ENCODE measurements at regions not wholly inside any gene's neighbourhood (a gene's known extent, or its start where the extent isn't known, plus 50 kb on each side); places are given as distances from the start of the nearest gene placed in this dataset.
A peak's percentile ranks its signal among the peaks of the same experiment; 100 is the strongest.

GRCh38 chr17:5800131-5800530 is 215.8 kb upstream of the NLRP1 start:
- H3K4me3 Mint-ChIP-seq = peak overlapping the region in 1 of 2 experiments; percentile 25; a peak in 2 of 5 replicates
- H3K9ac ChIP-seq (ENCODE audit: extremely low read depth, insufficient read length, low read length) = no peak overlapping the region
- H2BK15ac ChIP-seq (ENCODE audit: low read depth, low read length) = no peak overlapping the region
- H4K8ac ChIP-seq (replicated peaks; ENCODE audit: insufficient read length, low read depth, low read length) = no peak overlapping the region
- H2AK5ac ChIP-seq (ENCODE audit: insufficient read length, low read length) = no peak overlapping the region
- no peak for TF ChIP-seq CTCF (conservative IDR thresholded peaks at IDR 0.05)
- peaks cover 43 to 46% of the 10 kb centered on the region in 2 experiments for H3K4me1 Mint-ChIP-seq
- H3K4me1 ChIP-seq (ENCODE audit: insufficient read depth, low read length) = peaks cover 10% of the 10 kb centered on the region; the same call in 1 of the 2 replicates
- no peak overlapping the region for H3K4me2 ChIP-seq (ENCODE audit: insufficient read depth, insufficient read length, low read length)
- H3K23me2 ChIP-seq (ENCODE audit: insufficient read length, low read depth, low read length, poor library complexity, severe bottlenecking) = no peaks in the 10 kb centered on the region
- WGBS (ENCODE audit: extremely low coverage, insufficient read length, low lambda C conversion rate) = no CpG with 5 or more reads among the region's 9 CpGs
- peaks cover 24% of the 10 kb centered on the region for H3K27me3 Mint-ChIP-seq (ENCODE audit: low read depth)
- peak overlapping the region in 1 of 3 experiments; percentile 84; a peak in 2 of 7 replicates for H3K27ac Mint-ChIP-seq
- H3K9me3 Mint-ChIP-seq = peaks cover 0 to 7% of the 10 kb centered on the region in 2 experiments; a peak in 4 of 5 replicates
- H3K27me3 ChIP-seq (ENCODE audit: insufficient read depth, low read length) = no peaks in the 10 kb centered on the region
- H3K18ac ChIP-seq (ENCODE audit: insufficient read length, low read depth, low read length) = no peak overlapping the region
- no peak overlapping the region for H3K27ac ChIP-seq (ENCODE audit: insufficient read length, low read depth, low read length)
- peaks cover 0 to 2% (median 0%) of the 10 kb centered on the region in 3 experiments; a peak in 2 of 7 replicates for H3K36me3 Mint-ChIP-seq (ENCODE audit: insufficient read depth in 1 of 3, low read depth in 3 of 3)
- H3K14ac ChIP-seq (ENCODE audit: insufficient read depth, low read length) = no peak overlapping the region
- no peak overlapping the region for H3K23ac ChIP-seq (ENCODE audit: insufficient read length, low read depth, low read length)
- DNase-seq = no peak
- H3K4ac ChIP-seq (ENCODE audit: low read depth, low read length) = no peak overlapping the region
- H4K20me1 ChIP-seq (ENCODE audit: control insufficient read depth, insufficient read depth, insufficient read length) = no peaks in the 10 kb centered on the region
- H3T11ph ChIP-seq (ENCODE audit: low read length) = no peak overlapping the region
- no peak overlapping the region for H3K56ac ChIP-seq (ENCODE audit: insufficient read length, low read depth, low read length)
- H4K91ac ChIP-seq (ENCODE audit: insufficient read length, low read depth, low read length) = no peak overlapping the region
- no peaks in the 10 kb centered on the region for H3K79me1 ChIP-seq (ENCODE audit: insufficient read depth, low read depth, low read length, poor library complexity, severe bottlenecking)
- H2AFZ ChIP-seq (ENCODE audit: low read length) = no peak overlapping the region
- H2BK120ac ChIP-seq (ENCODE audit: low read depth, low read length, poor library complexity, severe bottlenecking) = no peak overlapping the region
- H3K79me2 ChIP-seq (ENCODE audit: insufficient read depth, low read length) = no peaks in the 10 kb centered on the region
- no peak overlapping the region for H2BK12ac ChIP-seq (ENCODE audit: insufficient read length, low read depth, low read length)
- H2BK20ac ChIP-seq (ENCODE audit: low read depth, low read length, poor library complexity, severe bottlenecking) = no peak overlapping the region
- no peak overlapping the region for H4K5ac ChIP-seq (ENCODE audit: insufficient read length, low read depth, low read length)
- H3K9me3 ChIP-seq (ENCODE audit: control insufficient read depth, low read depth, low read length) = no peaks in the 10 kb centered on the region
- no peak overlapping the region for H2BK5ac ChIP-seq (ENCODE audit: insufficient read length, low read length)
